HG03175 (cell line): ENCODE measurements at regions not wholly inside any gene's neighbourhood (a gene's known extent, or its start where the extent isn't known, plus 50 kb on each side); places are given as distances from the start of the nearest gene placed in this dataset.

Source experiments
- ATAC-seq: cut with Tn5 transposase; IDR thresholded peaks from one replicate; pipeline ENCODE4 v1.9.1; 2021; ENCODE audit warnings: mild to moderate bottlenecking, moderate library complexity; ENCODE audit not compliant: unreplicated experiment

GRCh38 chr15:70198441-70199123 is 100.9 kb upstream of the TLE3 start:
- no peak for ATAC-seq

- ATAC-seq, result no peak
Observed at GRCh38 chr15:70197945-70198361, 100.2 kb upstream of the TLE3 start.

- no peak for ATAC-seq
Observed at GRCh38 chr15:70197318-70197944, 99.7 kb upstream of the TLE3 start.

GRCh38 chr15:70196372-70197316 is 98.9 kb upstream of the TLE3 start:
- peak; percentile 88 for ATAC-seq

GRCh38 chr15:70195587-70196305 is 98.0 kb upstream of the TLE3 start:
- ATAC-seq, result no peak

GRCh38 chr15:70195171-70195570 is 97.5 kb upstream of the TLE3 start:
- no peak for ATAC-seq

GRCh38 chr15:70194266-70194665 is 96.5 kb upstream of the TLE3 start:
- ATAC-seq, result no peak

- no peak for ATAC-seq
Observed at GRCh38 chr15:70193734-70194133, 96.0 kb upstream of the TLE3 start.

GRCh38 chr15:70192490-70192889 is 94.8 kb upstream of the TLE3 start:
- ATAC-seq, result no peak

GRCh38 chr15:70192041-70192440 is 94.3 kb upstream of the TLE3 start:
- no peak for ATAC-seq

GRCh38 chr15:70190965-70191364 is 93.2 kb upstream of the TLE3 start:
- ATAC-seq, result no peak

- ATAC-seq, result no peak
Observed at GRCh38 chr15:70189826-70190695, 92.3 kb upstream of the TLE3 start.

GRCh38 chr15:70188286-70188685 is 90.6 kb upstream of the TLE3 start:
- no peak for ATAC-seq

- ATAC-seq, result no peak
Observed at GRCh38 chr15:70187331-70187730, 89.6 kb upstream of the TLE3 start.

- no peak for ATAC-seq
Observed at GRCh38 chr15:70186152-70186551, 88.4 kb upstream of the TLE3 start.

GRCh38 chr15:70185251-70185711 is 87.6 kb upstream of the TLE3 start:
- no peak for ATAC-seq

- no peak for ATAC-seq
Observed at GRCh38 chr15:70182858-70183695, 85.4 kb upstream of the TLE3 start.

GRCh38 chr15:70181626-70182255 is 84.0 kb upstream of the TLE3 start:
- ATAC-seq, result no peak
